SJCRH30 (cell line): ENCODE measurements at regions not wholly inside any gene's neighbourhood (a gene's known extent, or its start where the extent isn't known, plus 50 kb on each side); places are given as distances from the start of the nearest gene placed in this dataset.

Experiments
- DNase-seq, 2 experiments: peaks; one replicate each; pipeline ENCODE4 v3.0.0-alpha.2; 2015 to 2020
- H3K27ac ChIP-seq: fragments of 250-450 bp; sonication (Bioruptor Pico); 2 replicates; pipeline ENCODE4 v1.5.1; 2020; ENCODE audit warnings: mild to moderate bottlenecking, moderate library complexity
- H3K27me3 ChIP-seq: fragments of 250-450 bp; sonication (Bioruptor Pico); 2 replicates; pipeline ENCODE4 v1.5.1; 2020; ENCODE audit warnings: mild to moderate bottlenecking, moderate library complexity
- H3K36me3 ChIP-seq: fragments of 250-450 bp; sonication (Bioruptor Pico); 2 replicates; pipeline ENCODE4 v1.5.1; 2020; ENCODE audit warnings: mild to moderate bottlenecking, moderate library complexity
- H3K4me1 ChIP-seq: fragments of 250-450 bp; sonication (Bioruptor Pico); 2 replicates; pipeline ENCODE4 v1.5.1; 2020; ENCODE audit warnings: mild to moderate bottlenecking, moderate library complexity
- H3K4me3 ChIP-seq: fragments of 250-450 bp; sonication (Bioruptor Pico); 2 replicates; pipeline ENCODE4 v1.5.1; 2020; ENCODE audit warnings: mild to moderate bottlenecking, moderate library complexity
- H3K9me3 ChIP-seq: fragments of 250-450 bp; sonication (Bioruptor Pico); replicated peaks from 2 replicates; pipeline ENCODE4 v1.5.1; 2020; ENCODE audit warnings: mild to moderate bottlenecking, moderate library complexity

GRCh38 chr12:25308756-25309155, 58.0 kb upstream of the KRAS start:
- Histone ChIP-seq H3K4me3 (no peak overlapping the region), H3K4me1 (peaks cover 4% of the 10 kb centered on the region; the same call in 1 of the 2 replicates), H3K27ac (no peak overlapping the region), H3K36me3 (no peaks in the 10 kb centered on the region), H3K27me3 (no peaks in the 10 kb centered on the region), H3K9me3 (no peaks in the 10 kb centered on the region)
- no peak for DNase-seq

DNA sequence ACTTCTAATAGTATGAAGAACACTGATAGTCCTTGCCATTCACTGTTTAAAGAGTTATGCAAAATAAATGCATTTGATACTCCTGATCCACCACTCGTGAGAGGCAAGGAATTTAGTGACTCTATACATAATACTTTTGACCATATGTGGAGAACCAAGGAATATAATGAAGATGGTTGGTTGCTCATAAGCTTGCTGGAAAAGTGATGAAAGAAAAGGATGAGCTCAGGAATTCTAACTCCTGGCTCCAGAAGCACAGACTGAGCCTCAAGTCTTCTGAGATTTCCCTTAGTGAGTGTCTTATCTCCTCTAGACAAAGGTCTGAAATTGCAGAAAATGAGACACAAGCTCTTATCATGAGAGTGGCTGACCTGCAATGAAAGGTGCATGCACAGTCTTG, 57.1 kb upstream of the KRAS start:
- Histone ChIP-seq H3K9me3 (no peaks in the 10 kb centered on the region), H3K4me1 (peaks cover 4% of the 10 kb centered on the region; the same call in 1 of the 2 replicates), H3K4me3 (no peak overlapping the region), H3K27me3 (no peaks in the 10 kb centered on the region), H3K27ac (no peak overlapping the region), H3K36me3 (no peaks in the 10 kb centered on the region)
- DNase-seq: no peak

DNA sequence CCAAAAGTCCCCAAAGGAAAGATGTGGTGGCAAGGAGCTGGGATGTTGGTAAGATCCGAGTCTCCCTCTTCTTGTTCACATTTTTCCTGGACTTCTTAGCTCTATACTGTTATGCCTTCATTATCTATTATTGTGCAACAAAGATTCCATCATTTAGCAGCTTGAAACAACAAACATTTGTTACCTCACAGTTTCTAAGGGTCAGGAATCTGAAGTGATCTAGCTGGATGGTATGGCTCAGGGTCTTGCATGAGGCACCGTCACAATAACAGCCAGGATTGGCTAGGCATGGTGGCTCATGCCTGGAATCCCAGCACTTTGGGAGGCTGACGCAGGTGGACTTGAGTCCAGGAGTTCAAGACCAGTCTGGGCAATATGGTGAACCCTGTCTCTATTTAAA, 51.1 kb upstream of the KRAS start:
- Histone ChIP-seq H3K4me3 (no peak overlapping the region), H3K9me3 (no peaks in the 10 kb centered on the region), H3K27ac (no peak overlapping the region), H3K27me3 (no peaks in the 10 kb centered on the region), H3K36me3 (no peaks in the 10 kb centered on the region), H3K4me1 (no peaks in the 10 kb centered on the region)
- no peak for DNase-seq
